ENCODE measurements at regions not wholly inside any gene's neighbourhood (a gene's known extent, or its start where the extent isn't known, plus 50 kb on each side); places are given as distances from the start of the nearest gene placed in this dataset.

DNA sequence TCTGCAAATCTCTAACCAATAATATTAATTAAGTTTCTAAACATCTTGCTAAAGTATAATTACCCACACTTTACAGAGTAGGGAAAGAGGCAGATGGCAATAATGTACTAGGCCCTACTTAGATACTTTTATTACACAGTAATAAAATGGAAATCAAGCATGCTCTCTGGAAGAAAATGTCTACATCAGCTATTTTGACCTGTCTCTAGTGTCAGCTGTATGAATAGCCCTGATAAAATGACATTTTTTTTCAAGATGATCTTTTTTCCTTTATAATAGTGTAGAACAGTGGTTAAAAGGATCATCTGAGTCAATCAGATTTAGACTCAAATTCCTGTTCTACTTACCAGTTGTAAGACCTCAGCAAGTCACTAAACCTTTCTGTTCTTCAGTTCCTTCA, 397.3 kb downstream of the GRB14 start:
- Mint-ChIP-seq H3K4me3 (no peak overlapping the region), H3K36me3 (ENCODE audit: low read depth) (no peaks in the 10 kb centered on the region), H3K9me3 (no peaks in the 10 kb centered on the region), H3K4me1 (no peaks in the 10 kb centered on the region), H3K27me3 (ENCODE audit: insufficient read depth) (no peaks in the 10 kb centered on the region), H3K27ac (no peak overlapping the region)
- Histone ChIP-seq H3K4me1 (ENCODE audit: control insufficient read depth, insufficient read depth, low read length) (no peaks in the 10 kb centered on the region), H3K27me3 (ENCODE audit: control insufficient read depth, insufficient read depth, low read length, poor library complexity, severe bottlenecking) (no peaks in the 10 kb centered on the region), H3K27ac (ENCODE audit: low read depth, low read length) (no peak overlapping the region), H3K4me3 (ENCODE audit: low read length) (no peak overlapping the region), H3K9ac (ENCODE audit: extremely low read depth, low read length, poor library complexity, severe bottlenecking) (no peak overlapping the region), H3K36me3 (ENCODE audit: control insufficient read depth, insufficient read depth, low read length) (no peaks in the 10 kb centered on the region), H3K9me3 (ENCODE audit: control insufficient read depth, low read length) (no peaks in the 10 kb centered on the region)
- DNase-seq = no peak
- TF ChIP-seq, protein P1, sequence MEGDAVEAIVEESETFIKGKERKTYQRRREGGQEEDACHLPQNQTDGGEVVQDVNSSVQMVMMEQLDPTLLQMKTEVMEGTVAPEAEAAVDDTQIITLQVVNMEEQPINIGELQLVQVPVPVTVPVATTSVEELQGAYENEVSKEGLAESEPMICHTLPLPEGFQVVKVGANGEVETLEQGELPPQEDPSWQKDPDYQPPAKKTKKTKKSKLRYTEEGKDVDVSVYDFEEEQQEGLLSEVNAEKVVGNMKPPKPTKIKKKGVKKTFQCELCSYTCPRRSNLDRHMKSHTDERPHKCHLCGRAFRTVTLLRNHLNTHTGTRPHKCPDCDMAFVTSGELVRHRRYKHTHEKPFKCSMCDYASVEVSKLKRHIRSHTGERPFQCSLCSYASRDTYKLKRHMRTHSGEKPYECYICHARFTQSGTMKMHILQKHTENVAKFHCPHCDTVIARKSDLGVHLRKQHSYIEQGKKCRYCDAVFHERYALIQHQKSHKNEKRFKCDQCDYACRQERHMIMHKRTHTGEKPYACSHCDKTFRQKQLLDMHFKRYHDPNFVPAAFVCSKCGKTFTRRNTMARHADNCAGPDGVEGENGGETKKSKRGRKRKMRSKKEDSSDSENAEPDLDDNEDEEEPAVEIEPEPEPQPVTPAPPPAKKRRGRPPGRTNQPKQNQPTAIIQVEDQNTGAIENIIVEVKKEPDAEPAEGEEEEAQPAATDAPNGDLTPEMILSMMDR (conservative IDR thresholded peaks at IDR 0.05) = no peak

DNA sequence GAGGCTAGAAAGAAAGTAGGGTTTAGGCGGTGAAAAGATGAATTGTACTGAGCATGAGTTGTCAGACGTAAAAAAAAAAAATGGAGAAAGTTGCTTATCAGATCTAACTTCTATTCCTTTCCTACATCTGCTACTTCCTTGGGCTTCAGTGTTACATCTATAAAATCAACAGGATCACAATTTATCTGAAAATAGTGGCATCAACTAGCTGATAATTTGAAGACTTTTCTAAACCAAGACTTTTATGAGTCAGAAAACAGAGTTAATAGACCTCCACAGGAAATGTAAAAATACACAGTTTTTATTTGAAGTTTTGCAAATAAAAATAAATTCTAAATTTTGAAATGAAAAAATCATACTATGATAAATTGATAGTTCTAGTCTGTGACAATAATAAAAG, 399.8 kb downstream of the GRB14 start:
- 91% methylated on average over 2 of the region's 2 CpGs; no CpG with 5 or more reads in 1 of the 2 experiments for WGBS, 2 experiments (ENCODE audit: insufficient coverage in 1 of 2, insufficient read length in 1 of 2)
- no peaks in the 10 kb centered on the region for H3K36me3 Mint-ChIP-seq (ENCODE audit: low read depth)
- no peaks in the 10 kb centered on the region for H3K4me1 Mint-ChIP-seq
- H3K27ac Mint-ChIP-seq = no peak overlapping the region
- no peaks in the 10 kb centered on the region for H3K27me3 ChIP-seq (ENCODE audit: control insufficient read depth, insufficient read depth, low read length, poor library complexity, severe bottlenecking)
- H3K27ac ChIP-seq (ENCODE audit: low read depth, low read length) = no peak overlapping the region
- H3K27me3 Mint-ChIP-seq (ENCODE audit: insufficient read depth) = no peaks in the 10 kb centered on the region
- no peak overlapping the region for H3K9ac ChIP-seq (ENCODE audit: extremely low read depth, low read length, poor library complexity, severe bottlenecking)
- no peak for DNase-seq
- no peaks in the 10 kb centered on the region for H3K36me3 ChIP-seq (ENCODE audit: control insufficient read depth, insufficient read depth, low read length)
- H3K4me3 Mint-ChIP-seq = no peak overlapping the region
- H3K4me1 ChIP-seq (ENCODE audit: control insufficient read depth, insufficient read depth, low read length) = no peaks in the 10 kb centered on the region
- no peak overlapping the region for H3K4me3 ChIP-seq (ENCODE audit: low read length)
- no peaks in the 10 kb centered on the region for H3K9me3 Mint-ChIP-seq
- TF ChIP-seq, protein P1 (conservative IDR thresholded peaks at IDR 0.05) = no peak
- H3K9me3 ChIP-seq (ENCODE audit: control insufficient read depth, low read length) = no peaks in the 10 kb centered on the region

DNA sequence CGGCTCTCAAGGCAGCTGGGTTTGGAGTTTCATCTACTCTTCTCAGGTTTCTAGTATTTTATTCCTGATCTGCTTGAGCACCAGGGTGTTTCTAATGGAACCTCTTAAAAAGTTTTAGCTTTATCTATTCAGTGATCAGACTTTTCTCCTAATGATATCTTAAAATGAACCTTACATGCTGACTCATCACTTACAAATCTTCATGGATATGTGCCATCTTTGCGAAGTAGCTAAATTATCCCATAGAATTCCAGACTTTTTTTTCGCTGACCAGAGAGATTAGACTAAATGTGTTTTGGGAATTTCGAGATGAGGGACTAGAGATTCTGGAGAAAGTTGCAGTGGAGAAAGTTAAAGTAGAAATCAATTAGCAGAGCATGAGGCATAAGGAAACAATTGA, 401.0 kb downstream of the GRB14 start:
- H3K9me3 Mint-ChIP-seq = no peaks in the 10 kb centered on the region
- Histone ChIP-seq H3K9me3 (ENCODE audit: control insufficient read depth, low read length) (no peaks in the 10 kb centered on the region), H3K27me3 (ENCODE audit: control insufficient read depth, insufficient read depth, low read length, poor library complexity, severe bottlenecking) (no peaks in the 10 kb centered on the region), H3K4me1 (ENCODE audit: control insufficient read depth, insufficient read depth, low read length) (no peaks in the 10 kb centered on the region), H3K9ac (ENCODE audit: extremely low read depth, low read length, poor library complexity, severe bottlenecking) (no peak overlapping the region), H3K36me3 (ENCODE audit: control insufficient read depth, insufficient read depth, low read length) (no peaks in the 10 kb centered on the region), H3K27ac (ENCODE audit: low read depth, low read length) (no peak overlapping the region), H3K4me3 (ENCODE audit: low read length) (no peak overlapping the region)
- TF ChIP-seq, protein P1 (conservative IDR thresholded peaks at IDR 0.05) = no peak
- H3K27me3 Mint-ChIP-seq (ENCODE audit: insufficient read depth) = no peaks in the 10 kb centered on the region
- 91 to 92% methylated on average over 3 to 4 of the region's 4 CpGs for WGBS, 2 experiments (ENCODE audit: insufficient coverage in 1 of 2, insufficient read length in 1 of 2)
- H3K27ac Mint-ChIP-seq = no peak overlapping the region
- no peaks in the 10 kb centered on the region for H3K36me3 Mint-ChIP-seq (ENCODE audit: low read depth)
- H3K4me3 Mint-ChIP-seq = no peak overlapping the region
- H3K4me1 Mint-ChIP-seq = no peaks in the 10 kb centered on the region
- no peak for DNase-seq

All from endodermal cell (in vitro differentiated cells).